Kidney (tissue), 13 donors: ENCODE measurements at regions not wholly inside any gene's neighbourhood (a gene's known extent, or its start where the extent isn't known, plus 50 kb on each side); places are given as distances from the start of the nearest gene placed in this dataset.

Source experiments
- DNase-seq, 5 donors: peaks; one replicate each; pipeline ENCODE4 v3.0.0-alpha.2; 2013 to 2020
- FAIRE-seq: peaks from 2 replicates; lab custom pipeline; 2012; peaks lifted over from hg19 to GRCh38; lab: Jason Lieb, UNC
- H3K27ac ChIP-seq, 2 donors: one replicate each; pipeline ENCODE4 v1.7.0; 2013; ENCODE audit warnings: low read depth in 2 of 2, low read length in 2 of 2, inconsistent platforms in 1 of 2
- H3K27me3 ChIP-seq: one replicate; pipeline ENCODE4 v1.7.1; 2013; ENCODE audit warnings: low read length, inconsistent platforms; ENCODE audit not compliant: control insufficient read depth, insufficient read depth
- H3K36me3 ChIP-seq, 3 donors: one replicate each; pipeline versions ENCODE4 v1.7.0 to v1.7.1; 2013; ENCODE audit warnings: low read length in 3 of 3, control low read depth in 1 of 3, inconsistent platforms in 1 of 3; ENCODE audit not compliant: insufficient read depth in 3 of 3, control insufficient read depth in 2 of 3
- H3K4me1 ChIP-seq, 3 donors: one replicate each; pipeline versions ENCODE4 v1.7.0 to v1.7.1; 2013; ENCODE audit warnings: low read length in 3 of 3, inconsistent platforms in 1 of 3, low read depth in 1 of 3; ENCODE audit not compliant: control insufficient read depth in 2 of 3, insufficient read depth in 2 of 3
- H3K4me3 ChIP-seq, 3 donors: one replicate each; pipeline versions ENCODE4 v1.7.0 to v1.8.1; 2013; ENCODE audit warnings: low read length in 3 of 3, control low read depth in 1 of 3, inconsistent platforms in 1 of 3
- H3K9ac ChIP-seq, 3 donors: one replicate each; pipeline versions ENCODE4 v1.7.0 to v1.7.1; 2013; ENCODE audit warnings: low read length in 3 of 3, control low read depth in 1 of 3, inconsistent platforms in 1 of 3
- H3K9me3 ChIP-seq, 3 donors: one replicate each; pipeline versions ENCODE4 v1.7.0 to v1.7.1; 2013; ENCODE audit warnings: low read length in 3 of 3, control low read depth in 1 of 3, inconsistent platforms in 1 of 3; ENCODE audit not compliant: control insufficient read depth in 2 of 3, insufficient read depth in 1 of 3
- intact Hi-C: fragments of 100-400 bp; cut with DNase I; formaldehyde crosslinking; loops from one replicate; pipeline ENCODE4 v1.11.1; 2022
- TF ChIP-seq, protein P1 (sequence below): IDR thresholded peaks from 3 replicates; pipeline ENCODE4 v1.5.1; 2012; ENCODE audit warnings: mild to moderate bottlenecking, moderate library complexity, borderline replicate concordance; ENCODE audit not compliant: insufficient read depth; ENCODE audit errors: extremely low read depth
- donor health status: control.
- donor health status: control.
- donor health status: control.
- donor health status: control.
- donor health status: control.
- donor health status: DM: yes; HTN: yes; CAD: no.
- donor health status: Normal renal cell carcinoma (clear cell type).

- no peak overlapping the region for H3K9ac ChIP-seq
- H3K36me3 ChIP-seq = no peaks in the 10 kb centered on the region
- H3K27me3 ChIP-seq = no peaks in the 10 kb centered on the region
- FAIRE-seq (no peak), DNase-seq (no peak)
- no peak overlapping the region for H3K27ac ChIP-seq
- no peaks in the 10 kb centered on the region for H3K9me3 ChIP-seq
- TF ChIP-seq, protein P1, sequence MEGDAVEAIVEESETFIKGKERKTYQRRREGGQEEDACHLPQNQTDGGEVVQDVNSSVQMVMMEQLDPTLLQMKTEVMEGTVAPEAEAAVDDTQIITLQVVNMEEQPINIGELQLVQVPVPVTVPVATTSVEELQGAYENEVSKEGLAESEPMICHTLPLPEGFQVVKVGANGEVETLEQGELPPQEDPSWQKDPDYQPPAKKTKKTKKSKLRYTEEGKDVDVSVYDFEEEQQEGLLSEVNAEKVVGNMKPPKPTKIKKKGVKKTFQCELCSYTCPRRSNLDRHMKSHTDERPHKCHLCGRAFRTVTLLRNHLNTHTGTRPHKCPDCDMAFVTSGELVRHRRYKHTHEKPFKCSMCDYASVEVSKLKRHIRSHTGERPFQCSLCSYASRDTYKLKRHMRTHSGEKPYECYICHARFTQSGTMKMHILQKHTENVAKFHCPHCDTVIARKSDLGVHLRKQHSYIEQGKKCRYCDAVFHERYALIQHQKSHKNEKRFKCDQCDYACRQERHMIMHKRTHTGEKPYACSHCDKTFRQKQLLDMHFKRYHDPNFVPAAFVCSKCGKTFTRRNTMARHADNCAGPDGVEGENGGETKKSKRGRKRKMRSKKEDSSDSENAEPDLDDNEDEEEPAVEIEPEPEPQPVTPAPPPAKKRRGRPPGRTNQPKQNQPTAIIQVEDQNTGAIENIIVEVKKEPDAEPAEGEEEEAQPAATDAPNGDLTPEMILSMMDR = no peak
- H3K4me1 ChIP-seq = no peaks in the 10 kb centered on the region
- intact Hi-C loops = no loop called here
- no peak overlapping the region for H3K4me3 ChIP-seq
Observed at GRCh38 chr9:26058111-26058895, 380.1 kb upstream of the TUSC1 start.

GRCh38 chr9:26057050-26057449 lies 378.8 kb upstream of the TUSC1 start:
- H3K27me3 ChIP-seq = no peaks in the 10 kb centered on the region
- intact Hi-C loops = no loop called here
- H3K9ac ChIP-seq = no peak overlapping the region
- no peak overlapping the region for H3K27ac ChIP-seq
- H3K9me3 ChIP-seq = no peaks in the 10 kb centered on the region
- H3K4me3 ChIP-seq = no peak overlapping the region
- H3K4me1 ChIP-seq = no peaks in the 10 kb centered on the region
- no peak for DNase-seq
- TF ChIP-seq, protein P1 = no peak
- FAIRE-seq = no peak
- H3K36me3 ChIP-seq = no peaks in the 10 kb centered on the region

GRCh38 chr9:26054600-26055520 lies 376.6 kb upstream of the TUSC1 start:
- DNase-seq (no peak), FAIRE-seq (no peak)

More at GRCh38 chr9:26054600-26055520, 376.6 kb upstream of the TUSC1 start:
- no peaks in the 10 kb centered on the region for H3K36me3 ChIP-seq
- no peak overlapping the region for H3K9ac ChIP-seq
- no peak overlapping the region for H3K27ac ChIP-seq
- no peaks in the 10 kb centered on the region for H3K4me1 ChIP-seq
- TF ChIP-seq, protein P1 = no peak
- intact Hi-C loops = no loop called here
- no peak overlapping the region for H3K4me3 ChIP-seq
- H3K27me3 ChIP-seq = no peaks in the 10 kb centered on the region
- H3K9me3 ChIP-seq = no peaks in the 10 kb centered on the region
